Vagina (tissue), 2 donors: ENCODE measurements at regions not wholly inside any gene's neighbourhood (a gene's known extent, or its start where the extent isn't known, plus 50 kb on each side); places are given as distances from the start of the nearest gene placed in this dataset.

Experiments used
- CTCF ChIP-seq, 3 experiments: fragments of 450-650 bp in 2 of 3; fragments of 200-600 bp in 1 of 3; sonication (generic) in 1 of 3; IDR thresholded peaks; one replicate each; pipeline ENCODE4 v1.5.1; 2017 to 2019; ENCODE audit warnings: antibody characterized with exemption in 3 of 3, mild to moderate bottlenecking in 2 of 3, moderate library complexity in 2 of 3
- POLR2A ChIP-seq, 2 donors: fragments of 450-650 bp; IDR thresholded peaks; one replicate each; pipeline ENCODE4 v1.6.1; 2017; ENCODE audit warnings: antibody characterized with exemption in 2 of 2, mild to moderate bottlenecking in 2 of 2, moderate library complexity in 2 of 2

DNA sequence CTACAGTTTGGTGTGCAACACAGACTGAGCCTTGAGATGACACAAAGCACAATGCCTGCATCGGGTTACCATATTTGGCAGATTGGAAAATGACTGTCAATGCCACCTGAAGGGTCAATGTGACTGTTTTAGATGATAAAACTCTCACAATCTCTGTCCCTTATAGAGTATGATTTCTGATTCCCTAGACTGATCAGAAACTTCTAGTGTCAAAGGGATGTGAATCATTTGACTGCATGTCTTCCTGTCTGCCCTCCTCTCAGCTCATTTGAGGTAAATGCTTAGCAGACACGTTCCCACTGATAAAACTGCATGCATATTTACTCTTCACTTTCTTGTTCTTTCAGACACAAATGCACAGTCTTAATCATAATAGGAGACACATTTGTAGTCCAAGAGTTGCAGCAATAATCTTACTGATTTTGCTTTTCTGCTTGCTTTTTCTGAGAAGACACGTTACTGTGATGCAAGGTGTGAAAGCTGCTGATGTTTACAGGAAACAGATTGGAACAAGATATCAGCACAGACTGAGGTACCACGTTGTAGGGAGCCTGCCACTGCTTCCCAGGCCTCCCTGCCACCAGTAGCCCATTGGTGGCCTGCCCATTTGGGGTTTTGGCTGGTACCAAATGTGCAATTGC, 77.8 kb downstream of the GCNT4 start:
- TF ChIP-seq CTCF (IDR thresholded peaks at IDR 0.05) (no peak), POLR2A (IDR thresholded peaks at IDR 0.05) (no peak)
